K562 (cell line): ENCODE measurements at regions not wholly inside any gene's neighbourhood (a gene's known extent, or its start where the extent isn't known, plus 50 kb on each side); places are given as distances from the start of the nearest gene placed in this dataset.

Experiments used
- ATAC-seq: fragments of 200-7000 bp; cut with Tn5 transposase; 3 replicates; pipeline ENCODE4 v1.9.1; 2020; ENCODE audit warnings: moderate library complexity
- BruUV-seq: library from RNA; stranded (reverse); fragments of 400-500 nt; replicated peaks from 2 replicates; lab custom pipeline; 2021; lab: Mats Ljungman, UMichigan
- CTCF ChIA-PET: fragments of 300-600 bp; formaldehyde crosslinking; extraction: SDS; loops from one replicate; lab custom pipeline; 2021; ENCODE audit warnings: low intra/inter-chr PET ratio; lab: Yijun Ruan, JAX
- POLR2A ChIA-PET: fragments of 300-600, 350-650 bp; sonication (Branson Sonifier 250); formaldehyde crosslinking; extraction: SDS; loops from one replicate; lab custom pipeline; 2021; ENCODE audit warnings: antibody characterized with exemption, inconsistent platforms; lab: Yijun Ruan, JAX
- DNase-seq, 4 experiments: peaks; one replicate each; pipeline versions ENCODE4 v3.0.0 to v3.0.0-alpha.2; 2011 to 2018; ENCODE audit warnings: low spot score in 3 of 4, mixed read lengths in 3 of 4; ENCODE audit errors: extremely low read depth in 1 of 4
- FAIRE-seq: peaks from 2 replicates; lab custom pipeline; 2011; peaks lifted over from hg19 to GRCh38; lab: Jason Lieb, UNC
- H2AFZ ChIP-seq: 2 replicates; pipeline ENCODE4 v1.6.0; 2011; ENCODE audit warnings: low read depth, low read length, control low read depth, inconsistent platforms
- H3K27ac ChIP-seq: fragments of 200-600 bp; 3 replicates; pipeline ENCODE4 v1.8.0; 2011; ENCODE audit warnings: low read depth, mild to moderate bottlenecking, control low read depth, inconsistent platforms, low read length, moderate library complexity, mixed read lengths; ENCODE audit errors: extremely low read depth
- H3K27me3 ChIP-seq, 2 experiments: fragments of 300-600 bp in 1 of 2; 2 replicates in 1 of 2; 3 replicates in 1 of 2; pipeline versions ENCODE4 v1.6.0 to v1.8.0; 2011; ENCODE audit warnings: inconsistent platforms in 2 of 2, low read length in 2 of 2, mild to moderate bottlenecking in 1 of 2, mixed read lengths in 1 of 2, moderate library complexity in 1 of 2; ENCODE audit not compliant: control insufficient read depth in 2 of 2, insufficient read depth in 2 of 2
- H3K36me3 ChIP-seq: fragments of 300-600 bp; 3 replicates; pipeline ENCODE4 v1.8.0; 2011; ENCODE audit warnings: mild to moderate bottlenecking, low read length, inconsistent platforms; ENCODE audit not compliant: control insufficient read depth, insufficient read depth
- H3K4me1 ChIP-seq, 2 experiments: fragments of 200-600 bp in 1 of 2; replicated peaks in 1 of 2; 2 replicates in 1 of 2; 3 replicates in 1 of 2; pipeline versions ENCODE4 v1.5.1 to v1.8.0; 2011; ENCODE audit warnings: inconsistent platforms in 2 of 2, low read length in 2 of 2, mild to moderate bottlenecking in 1 of 2, mixed read lengths in 1 of 2, moderate library complexity in 1 of 2; ENCODE audit not compliant: control insufficient read depth in 2 of 2, insufficient read depth in 2 of 2
- H3K4me2 ChIP-seq: 2 replicates; pipeline ENCODE4 v1.6.1; 2011; ENCODE audit warnings: low read length, control low read depth, inconsistent platforms, mixed read lengths; ENCODE audit not compliant: insufficient read depth
- H3K4me3 ChIP-seq: fragments of 200-600 bp; sonication (generic), shearing (Covaris generic); 2 replicates; pipeline ENCODE4 v1.5.1; 2016; ENCODE audit warnings: control low read depth, inconsistent platforms
- H3K79me2 ChIP-seq: fragments of 200-600 bp; 3 replicates; pipeline ENCODE4 v1.8.0; 2011; ENCODE audit warnings: low read length, inconsistent platforms; ENCODE audit not compliant: control insufficient read depth, insufficient read depth
- H3K9ac ChIP-seq, 2 experiments: 2 replicates each; pipeline versions ENCODE4 v1.6.0 to v1.6.1; 2011; ENCODE audit warnings: low read depth in 2 of 2, low read length in 2 of 2, control low read depth in 1 of 2, inconsistent platforms in 1 of 2, mild to moderate bottlenecking in 1 of 2, mixed read lengths in 1 of 2; ENCODE audit not compliant: insufficient read depth in 1 of 2
- H3K9me1 ChIP-seq: one replicate; pipeline ENCODE4 v1.6.0; 2011; ENCODE audit warnings: inconsistent platforms, mild to moderate bottlenecking, low read length, moderate library complexity; ENCODE audit not compliant: control insufficient read depth, insufficient read depth
- H3K9me3 ChIP-seq: replicated peaks from 2 replicates; pipeline ENCODE4 v1.5.1; 2011; ENCODE audit warnings: low read depth, low read length, inconsistent platforms; ENCODE audit not compliant: control insufficient read depth, insufficient read depth
- H4K20me1 ChIP-seq: replicated peaks from 2 replicates; pipeline ENCODE4 v1.6.1; 2011; ENCODE audit warnings: low read length, inconsistent platforms, mixed read lengths; ENCODE audit not compliant: control insufficient read depth, insufficient read depth
- ATF7 ChIP-seq: fragments of 450-650 bp; IDR thresholded peaks from 2 replicates; pipeline ENCODE4 v1.7.1; 2014; ENCODE audit warnings: mild to moderate bottlenecking, moderate library complexity
- CBX1 ChIP-seq: sonication (generic); IDR thresholded peaks from 2 replicates; pipeline ENCODE4 v1.6.1; 2016; ENCODE audit warnings: antibody characterized with exemption, low read depth, mild to moderate bottlenecking
- GABPA ChIP-seq: fragments of 200-800 bp; sonication (Bioruptor generic); conservative IDR thresholded peaks from 2 replicates; pipeline ENCODE4 v1.6.1; 2016; ENCODE audit warnings: low read depth, missing genetic modification characterization, missing compliant biosample characterization
- GATA2 ChIP-seq: sonication (generic); formaldehyde crosslinking; IDR thresholded peaks from 2 replicates; pipeline ENCODE4 v1.4.0; 2020; ENCODE audit warnings: mild to moderate bottlenecking, missing genetic modification reagents
- HDAC6 ChIP-seq: IDR thresholded peaks from 2 replicates; pipeline ENCODE4 v1.6.1; 2012; ENCODE audit warnings: low read depth, mild to moderate bottlenecking, control low read depth, inconsistent platforms, low read length, moderate library complexity
- HLTF ChIP-seq: fragments of 450-650 bp; IDR thresholded peaks from 2 replicates; pipeline ENCODE4 v1.6.1; 2016
- HMGN3 ChIP-seq: IDR thresholded peaks from 2 replicates; pipeline ENCODE4 v1.6.1; 2011; ENCODE audit warnings: borderline replicate concordance, low read depth, mild to moderate bottlenecking, mixed read lengths, low read length; ENCODE audit not compliant: insufficient read length; ENCODE audit errors: extremely low read depth
- L3MBTL2 ChIP-seq: fragments of 450-650 bp; IDR thresholded peaks from 2 replicates; pipeline ENCODE4 v1.6.1; 2016; ENCODE audit warnings: mild to moderate bottlenecking, moderate library complexity
- SMAD1 ChIP-seq: fragments of 150-350 bp; IDR thresholded peaks from 2 replicates; pipeline ENCODE4 v1.6.1; 2014; ENCODE audit warnings: low read length, low read depth; ENCODE audit not compliant: partially characterized antibody
- YBX1 ChIP-seq: fragments of 450-650 bp; IDR thresholded peaks from 2 replicates; pipeline ENCODE4 v1.7.1; 2016; ENCODE audit warnings: mild to moderate bottlenecking
- ZNF444 ChIP-seq: fragments of 250-450 bp; sonication (Bioruptor Pico); IDR thresholded peaks from 2 replicates; pipeline ENCODE4 v1.4.0; 2020; ENCODE audit warnings: mild to moderate bottlenecking, moderate library complexity
- ZNF449 ChIP-seq: fragments of 250-450 bp; sonication (Bioruptor Pico); IDR thresholded peaks from 2 replicates; pipeline ENCODE4 v1.8.0; 2022; ENCODE audit warnings: moderate library complexity, mild to moderate bottlenecking, inconsistent platforms
- ZNF778 ChIP-seq: fragments of 450-650 bp; formaldehyde crosslinking; IDR thresholded peaks from 2 replicates; pipeline ENCODE4 v1.4.0; 2020; ENCODE audit warnings: mild to moderate bottlenecking, moderate library complexity
- WGBS: fragments of 100-300 bp; shearing (Covaris generic); methylation state at CpG from one replicate; pipeline ENCODE4 v1.1.6; 2016; ENCODE audit warnings: low coverage, mixed read lengths; ENCODE audit not compliant: insufficient coverage; ENCODE audit errors: missing lambda C conversion rate; 5-methylcytosine and 5-hydroxymethylcytosine counted together
- in situ Hi-C: fragments of 300-500 bp; cut with MboI; formaldehyde crosslinking; loops from 4 replicates; pipeline ENCODE4 v1.15.0; 2018; ENCODE audit warnings: inconsistent platforms, mixed read lengths
- intact Hi-C: fragments of 100-400 bp; cut with micrococcal nuclease; formaldehyde crosslinking; loops from 2 replicates; pipeline ENCODE4 v1.14.2; 2022

- WGBS, result 1% methylated on average over 7 of the region's 9 CpGs
- H3K79me2 ChIP-seq, result no peaks in the 10 kb centered on the region
- no peaks in the 10 kb centered on the region for H3K4me1 ChIP-seq
- no peak overlapping the region for H3K9ac ChIP-seq
- H3K9me3 ChIP-seq, result no peaks in the 10 kb centered on the region
- CTCF ChIA-PET, result no interaction called here
- intact Hi-C loops (no loop called here), in situ Hi-C loops (no loop called here)
- H3K27ac ChIP-seq, result no peak overlapping the region
- H3K4me3 ChIP-seq, result no peak overlapping the region
- DNase-seq (no peak), ATAC-seq (no peak), FAIRE-seq (no peak)
- no peak overlapping the region for H3K4me2 ChIP-seq
- H3K36me3 ChIP-seq, result no peaks in the 10 kb centered on the region
- no peak overlapping the region for H2AFZ ChIP-seq
- BruUV-seq, result no TSS peak
- no peaks in the 10 kb centered on the region for H4K20me1 ChIP-seq
- no peaks in the 10 kb centered on the region for H3K9me1 ChIP-seq
- POLR2A ChIA-PET, result no interaction called here
- no peaks in the 10 kb centered on the region for H3K27me3 ChIP-seq
- TF ChIP-seq HLTF (no peak), L3MBTL2 (no peak), HDAC6 (no peak), GABPA (no peak), ZNF778 (CRISPR knock-in tag) (no peak), ZNF444 (CRISPR knock-in tag) (no peak), GATA2 (CRISPR knock-in tag) (no peak), ATF7 (no peak), CBX1 (no peak), SMAD1 (no peak), YBX1 (no peak), ZNF449 (no peak), HMGN3 (no peak)
These were observed 243.3 kb upstream of the CELF2 start for GRCh38 chr10:10774416-10774815.
